ENCODE measurements at regions not wholly inside any gene's neighbourhood (a gene's known extent, or its start where the extent isn't known, plus 50 kb on each side); places are given as distances from the start of the nearest gene placed in this dataset.

DNA sequence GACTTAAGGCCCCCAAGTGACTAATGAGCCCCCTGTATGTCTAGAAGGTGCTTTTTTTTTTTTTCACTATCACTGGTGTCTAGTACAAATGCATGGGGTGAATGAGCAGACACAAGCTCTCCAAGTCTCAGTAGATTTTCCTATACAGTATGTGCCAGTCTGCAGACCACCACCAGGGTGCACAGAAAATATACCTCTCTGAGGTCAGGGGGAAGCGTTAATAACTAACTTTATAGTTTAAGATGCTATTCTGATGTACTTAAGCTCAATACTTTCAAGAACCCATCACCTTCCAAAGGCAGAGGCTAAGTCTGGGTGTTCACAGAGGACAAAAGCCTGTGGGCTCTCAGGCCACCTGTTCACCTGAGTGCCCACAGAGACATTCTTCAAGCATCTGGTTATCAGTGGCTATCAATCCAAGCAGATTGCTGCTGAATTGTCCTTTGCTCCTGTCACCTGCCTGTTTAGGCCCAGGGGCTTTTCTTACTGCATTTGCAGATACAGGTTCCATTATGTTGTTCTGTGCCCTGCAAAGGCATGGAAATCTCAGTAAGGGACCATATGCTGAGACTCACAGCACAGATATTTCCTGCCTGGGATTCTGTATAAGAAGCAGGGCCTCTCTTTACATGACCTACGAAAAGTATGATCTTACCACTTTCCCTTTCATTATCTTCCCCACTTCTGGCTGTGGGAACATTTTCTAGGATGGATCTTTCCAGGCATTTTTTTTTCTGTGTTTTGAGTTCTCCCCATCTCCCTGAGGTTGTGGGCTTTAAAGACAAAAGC, 534.6 kb downstream of the TNS1 start:
- no peak for DNase-seq

DNA sequence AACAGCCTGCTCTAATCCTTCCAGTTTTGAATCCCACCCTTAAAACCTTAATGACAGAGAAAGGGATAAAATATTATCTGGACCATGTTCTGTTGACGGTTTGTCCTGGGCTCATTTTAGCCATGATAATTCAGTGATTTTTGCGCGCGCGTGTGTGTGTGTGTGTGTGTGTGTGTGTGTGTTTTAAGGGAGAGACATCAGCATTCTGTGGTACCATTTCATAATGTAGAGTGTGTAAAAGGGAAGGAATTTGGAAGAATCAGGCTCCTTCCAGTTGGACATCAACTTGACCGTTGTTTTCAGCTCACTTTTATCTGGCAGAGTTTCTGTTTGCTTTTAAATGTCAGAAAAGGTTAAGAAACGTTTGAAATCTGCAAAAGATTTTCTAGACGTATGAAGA, 535.5 kb downstream of the TNS1 start:
- no peak for DNase-seq

DNA sequence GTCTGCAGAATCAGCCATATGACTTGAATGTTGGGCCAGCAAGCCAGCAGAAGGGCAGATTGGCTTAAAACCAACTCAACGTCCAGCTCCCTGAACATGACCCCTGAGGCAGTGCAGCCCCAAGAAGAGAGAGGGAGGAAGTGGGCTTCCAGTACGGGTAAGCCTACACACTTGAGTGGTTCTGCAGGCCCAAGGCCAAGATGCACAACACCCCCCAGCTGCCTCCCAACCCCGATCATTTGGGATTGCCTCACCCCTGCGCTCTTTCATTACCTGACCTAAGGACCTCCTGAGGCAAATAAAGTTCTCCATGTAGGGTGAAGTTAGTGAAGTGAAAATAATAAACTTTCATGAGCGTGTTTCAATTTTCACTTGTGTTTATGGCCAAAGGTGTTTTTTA, 536.0 kb downstream of the TNS1 start:
- DNase-seq = no peak

- no peak for DNase-seq
Observed at GRCh38 chr2:217466104-217466503, 536.7 kb downstream of the TNS1 start.

DNA sequence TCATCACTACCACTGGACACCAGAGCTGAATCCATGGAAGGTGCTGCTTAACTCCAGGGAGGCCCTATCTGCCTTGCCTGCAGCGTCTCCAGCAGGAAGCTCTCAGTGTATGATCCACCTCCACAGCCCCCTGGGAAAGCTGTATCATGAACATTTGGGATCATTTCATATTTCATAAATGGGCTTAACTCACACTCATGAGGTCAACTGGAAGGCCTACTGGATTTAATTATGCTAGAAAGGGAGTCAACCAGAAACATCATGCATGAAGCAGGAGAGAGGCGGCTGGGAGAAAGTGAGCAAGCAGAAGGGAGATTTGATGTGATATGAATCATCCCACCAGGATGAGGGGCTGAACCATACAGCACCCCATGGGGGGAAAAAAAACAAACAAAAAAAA, 537.7 kb downstream of the TNS1 start:
- DNase-seq = no peak

- DNase-seq = no peak
Observed at GRCh38 chr2:217463402-217464075, 539.3 kb downstream of the TNS1 start.

- DNase-seq = no peak
Observed at GRCh38 chr2:217462121-217462520, 540.7 kb downstream of the TNS1 start.

DNA sequence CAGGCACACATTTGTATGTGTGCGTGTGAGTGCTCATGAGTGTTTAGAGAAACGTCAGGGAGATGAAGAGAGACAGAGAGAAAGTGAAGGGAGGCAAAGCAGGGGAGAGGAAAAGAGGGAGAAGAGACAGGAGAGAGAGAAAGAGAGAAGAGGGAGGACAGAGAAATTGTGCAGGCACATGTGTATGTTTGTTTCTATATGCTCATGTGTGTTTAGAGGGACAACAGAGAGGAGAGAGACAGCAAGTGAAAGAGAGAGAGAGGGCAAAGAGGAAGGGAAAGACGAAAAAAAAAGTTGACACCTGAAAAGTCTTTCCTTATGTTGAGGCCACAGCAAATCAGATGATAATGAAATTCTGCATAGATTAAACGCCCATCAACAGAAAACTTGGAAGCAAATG, 541.1 kb downstream of the TNS1 start:
- DNase-seq = no peak

GRCh38 chr2:217459680-217460405, 543.0 kb downstream of the TNS1 start:
- DNase-seq = no peak

GRCh38 chr2:217459016-217459415, 543.8 kb downstream of the TNS1 start:
- DNase-seq = no peak

DNA sequence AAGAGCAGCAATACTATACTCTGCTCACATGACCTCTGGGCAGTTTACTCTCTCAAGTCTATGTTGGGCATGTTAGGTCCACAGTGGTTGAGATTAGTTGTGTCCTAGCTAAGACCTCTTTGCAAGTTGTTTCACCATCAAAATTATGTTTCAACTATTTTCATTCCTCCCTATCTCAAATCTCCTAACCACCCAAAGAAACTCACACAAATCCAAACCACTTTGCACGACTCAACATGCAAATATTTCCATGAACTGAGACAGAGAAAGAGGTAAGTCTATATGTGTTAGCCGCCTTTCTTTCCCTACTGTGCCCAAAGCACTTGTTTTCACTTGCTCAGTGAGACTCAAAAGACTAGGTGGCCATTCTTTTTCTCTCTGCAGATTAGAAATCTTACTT, 546.8 kb downstream of the TNS1 start:
- no peak for DNase-seq

- DNase-seq = no peak
Observed at GRCh38 chr2:217452928-217453327, 549.9 kb downstream of the TNS1 start.

DNA sequence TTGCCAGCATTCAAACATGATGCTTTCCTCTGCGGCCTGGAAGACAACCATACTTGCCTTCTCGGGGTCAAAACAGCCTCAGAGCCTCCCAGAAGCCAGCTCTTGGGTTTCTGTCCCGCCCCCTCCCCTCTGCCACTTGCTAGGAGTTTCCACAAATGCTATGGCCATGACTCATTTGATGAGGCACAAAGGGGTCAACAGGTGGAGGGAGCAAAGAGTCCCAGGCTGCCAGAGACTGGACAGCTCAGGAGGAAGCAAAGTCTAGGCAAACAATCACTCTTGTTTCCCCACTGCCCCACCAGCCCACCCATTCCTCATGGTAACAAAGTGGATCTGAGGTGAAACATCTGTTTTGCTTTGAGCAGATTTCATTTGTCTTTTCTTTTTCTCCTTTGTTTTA, 551.1 kb downstream of the TNS1 start:
- no peak for DNase-seq

GRCh38 chr2:217449444-217449843, 553.4 kb downstream of the TNS1 start:
- DNase-seq = no peak

GRCh38 chr2:217448860-217449259, 553.9 kb downstream of the TNS1 start:
- no peak for DNase-seq

- no peak for DNase-seq
Observed at GRCh38 chr2:217445723-217446122, 557.1 kb downstream of the TNS1 start.

- no peak for DNase-seq
Observed at GRCh38 chr2:217444932-217445331, 557.9 kb downstream of the TNS1 start.

GRCh38 chr2:217444509-217444908, 558.3 kb downstream of the TNS1 start:
- DNase-seq = no peak

DNA sequence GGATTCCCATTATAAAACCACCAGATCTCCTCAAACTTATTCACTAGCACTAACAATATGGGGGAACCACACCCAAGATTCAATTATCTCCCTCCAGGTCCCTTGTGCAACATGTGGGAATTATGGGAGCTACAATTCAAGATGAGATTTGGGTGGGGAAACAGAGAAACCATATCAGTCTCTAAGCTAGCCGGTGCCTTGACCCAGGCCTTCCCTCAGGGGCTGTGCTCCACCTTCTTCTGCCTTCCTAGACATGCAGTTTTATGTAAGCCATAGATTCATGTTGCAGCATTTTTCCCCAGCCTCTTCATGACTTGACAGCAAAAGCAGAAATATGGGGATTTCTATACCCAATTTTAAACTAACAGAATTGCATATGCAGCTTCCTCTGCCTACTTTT, 559.2 kb downstream of the TNS1 start:
- no peak for DNase-seq

- DNase-seq = no peak
Observed at GRCh38 chr2:217440000-217440399, 562.8 kb downstream of the TNS1 start.

DNA sequence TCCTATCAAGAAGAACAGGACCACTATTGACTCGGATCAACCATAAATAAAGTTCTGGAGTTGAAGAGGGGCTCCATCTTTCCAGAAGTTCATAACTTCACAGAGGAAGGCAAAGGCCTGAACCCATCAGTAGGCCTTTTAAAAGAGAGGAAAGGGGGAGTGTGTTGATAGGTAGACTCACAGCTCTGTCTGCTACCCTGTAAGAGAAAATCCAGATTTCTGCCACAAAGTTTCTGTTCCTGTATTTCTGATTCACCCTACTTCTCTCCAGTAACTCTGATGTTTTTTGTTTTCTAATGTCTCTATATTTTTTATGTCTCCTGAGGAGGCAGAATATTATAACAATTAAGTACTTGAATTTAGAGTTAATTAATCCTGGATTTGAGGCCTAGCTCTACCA, 564.0 kb downstream of the TNS1 start:
- no peak for DNase-seq

GRCh38 chr2:217438136-217438535, 564.7 kb downstream of the TNS1 start:
- no peak for DNase-seq

DNA sequence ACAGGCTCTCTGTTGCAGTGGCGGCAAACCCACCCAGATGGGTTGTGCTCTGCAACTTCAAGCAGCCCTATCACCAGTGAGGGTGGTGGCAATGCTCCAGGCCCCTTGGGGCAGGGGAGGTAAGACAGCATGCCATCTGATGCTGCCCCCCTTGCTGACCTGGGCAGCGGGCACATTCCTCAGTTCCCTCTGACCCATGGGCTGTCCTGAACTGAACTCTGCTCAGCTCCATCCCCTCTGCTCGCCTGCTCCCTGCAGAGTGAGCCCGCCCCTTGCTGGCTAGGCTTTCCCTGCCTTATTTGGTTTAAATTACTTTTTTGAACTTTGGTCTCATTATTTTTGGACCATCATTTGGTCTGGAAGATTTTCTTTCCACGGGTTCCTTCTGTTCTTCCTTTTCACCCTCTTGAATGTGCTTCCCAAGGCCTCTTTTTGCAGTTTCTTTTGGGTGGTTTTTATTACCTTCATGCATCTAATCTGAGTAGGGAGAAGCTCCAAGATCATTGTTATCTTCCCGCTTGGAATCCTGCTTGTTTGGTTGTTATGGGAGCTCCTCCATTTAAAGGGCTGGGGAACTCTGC, 565.4 kb downstream of the TNS1 start:
- no peak for DNase-seq

DNA sequence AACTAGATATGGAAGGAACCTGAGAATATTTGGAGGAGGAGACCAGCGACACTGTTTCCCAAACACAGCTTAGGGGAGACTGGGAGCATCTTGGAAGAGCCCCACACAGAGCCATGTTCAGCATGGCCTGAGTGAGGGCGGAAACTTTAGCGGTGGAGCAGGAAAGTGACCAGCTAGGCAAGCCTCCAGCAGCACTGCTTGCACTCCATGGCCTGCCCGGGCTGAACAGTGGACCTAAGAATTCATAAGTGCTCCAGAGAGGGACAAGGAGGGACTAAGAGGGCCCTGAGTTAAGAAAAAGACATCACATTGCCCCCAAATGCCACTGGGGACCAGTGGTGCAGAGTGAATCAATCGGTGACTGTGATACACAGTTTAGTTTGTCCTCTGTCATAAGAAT, 566.4 kb downstream of the TNS1 start:
- DNase-seq = no peak

Measured in SHP77 treated with DMSO at 0.1 percent for 48 hours (cell line).